HL-60 (cell line): ENCODE measurements at regions not wholly inside any gene's neighbourhood (a gene's known extent, or its start where the extent isn't known, plus 50 kb on each side); places are given as distances from the start of the nearest gene placed in this dataset.

Source experiments
- CTCF ChIP-seq: IDR thresholded peaks from one replicate; pipeline ENCODE4 v1.5.1; 2011; ENCODE audit warnings: low read length, control low read depth, inconsistent platforms; ENCODE audit not compliant: insufficient read depth
- GABPA ChIP-seq: IDR thresholded peaks from 2 replicates; pipeline ENCODE4 v1.6.1; 2012; ENCODE audit warnings: low read depth

- TF ChIP-seq CTCF (no peak), GABPA (no peak)
Measured at GRCh38 chr6:170151804-170152123, 139.1 kb downstream of the DLL1 start.
